ENCODE measurements at regions not wholly inside any gene's neighbourhood (a gene's known extent, or its start where the extent isn't known, plus 50 kb on each side); places are given as distances from the start of the nearest gene placed in this dataset.

DNA sequence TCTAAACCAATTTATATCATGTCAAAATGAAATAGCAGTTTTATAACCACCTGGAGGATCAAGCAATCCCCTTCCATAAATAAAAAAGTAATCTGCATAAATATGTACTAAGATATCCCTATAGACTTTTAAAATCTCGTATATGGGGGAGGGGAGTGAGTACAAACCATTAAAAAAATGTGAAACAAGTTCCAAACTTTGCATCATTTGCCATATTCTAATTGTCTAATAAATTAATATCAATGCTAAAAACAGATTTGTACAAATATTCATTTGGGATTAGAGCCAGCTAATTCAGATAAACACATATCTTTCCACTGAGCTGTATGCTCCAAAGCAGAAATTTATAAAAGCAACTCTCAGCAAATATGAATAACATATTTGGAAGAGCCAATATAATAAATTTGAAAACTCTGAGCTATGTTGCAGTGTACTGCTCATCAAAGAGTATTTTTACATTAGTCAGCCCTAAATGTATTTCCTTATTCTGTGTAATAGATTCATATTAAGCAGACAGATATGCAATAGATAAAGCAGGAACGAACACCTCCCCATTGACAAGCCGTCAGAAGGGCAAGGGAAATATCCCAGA, 970.2 kb downstream of the EFNB2 start:
- H3K14ac ChIP-seq (ENCODE audit: insufficient read length) = no peak overlapping the region
- no peaks in the 10 kb centered on the region for H3K27me3 ChIP-seq (replicated peaks in 1 of 4; ENCODE audit: control insufficient read depth in 3 of 4, extremely low read depth in 1 of 4, insufficient read depth in 3 of 4, low read length in 3 of 4)
- H2BK12ac ChIP-seq (ENCODE audit: low read depth, low read length) = no peak overlapping the region
- no peaks in the 10 kb centered on the region for H3K36me3 ChIP-seq (ENCODE audit: control insufficient read depth in 2 of 4, insufficient read depth in 4 of 4, low read length in 3 of 4)
- H3K79me1 ChIP-seq (ENCODE audit: low read depth, low read length) = no peaks in the 10 kb centered on the region
- H2BK15ac ChIP-seq (ENCODE audit: low read length) = no peak overlapping the region
- FAIRE-seq = no peak
- no peak overlapping the region for H2BK20ac ChIP-seq (ENCODE audit: low read length)
- H3K4ac ChIP-seq (replicated peaks; ENCODE audit: insufficient read length, low read depth, low read length) = no peak overlapping the region
- H4K91ac ChIP-seq (replicated peaks; ENCODE audit: insufficient read length, low read length) = no peak overlapping the region
- H3K23ac ChIP-seq (ENCODE audit: insufficient read length) = no peak overlapping the region
- H3K4me2 ChIP-seq (ENCODE audit: insufficient read depth in 1 of 2, low read depth in 2 of 2, low read length in 2 of 2) = no peak overlapping the region
- no peak overlapping the region for H4K5ac ChIP-seq (ENCODE audit: insufficient read length, low read depth, low read length)
- no peak overlapping the region for H3K9ac ChIP-seq (replicated peaks in 1 of 4; ENCODE audit: extremely low read depth in 1 of 4, low read depth in 3 of 4, low read length in 3 of 4)
- H3K27ac ChIP-seq (ENCODE audit: low read depth, low read length) = no peak overlapping the region
- 87% methylated on average over 3 of the region's 3 CpGs; no CpG with 5 or more reads in 1 of the 2 experiments for WGBS, 2 experiments (ENCODE audit: extremely low coverage in 1 of 2, insufficient coverage in 1 of 2, insufficient read length in 1 of 2, insufficient replicate concordance in 2 of 2, low coverage in 1 of 2, low lambda C conversion rate in 2 of 2, missing lambda C conversion rate in 1 of 2)
- CTCF ChIA-PET (ENCODE audit: partially characterized antibody) = interaction anchor here (1.0 kb wide), 1 partner anchor 9 kb away, joined by 5 read pairs; no protein-coding TSS in a partner anchor
- POLR2A ChIA-PET (ENCODE audit: partially characterized antibody) = no interaction called here
- TF ChIP-seq HDAC6 (IDR thresholded peaks at IDR 0.05; ENCODE audit: low read depth, low read length) (no peak), KDM5A (IDR thresholded peaks at IDR 0.05; ENCODE audit: low read length) (no peak), ASH2L (IDR thresholded peaks at IDR 0.05; ENCODE audit: low read length) (no peak), SAP30 (IDR thresholded peaks at IDR 0.05; ENCODE audit: insufficient read depth, insufficient replicate concordance, low read length) (no peak), CTCF (IDR thresholded peaks at IDR 0.05; ENCODE audit: control extremely low read depth in 1 of 3, insufficient read depth in 1 of 3, low read depth in 1 of 3, low read length in 3 of 3) (no peak)
- TF ChIP-seq, protein P1, sequence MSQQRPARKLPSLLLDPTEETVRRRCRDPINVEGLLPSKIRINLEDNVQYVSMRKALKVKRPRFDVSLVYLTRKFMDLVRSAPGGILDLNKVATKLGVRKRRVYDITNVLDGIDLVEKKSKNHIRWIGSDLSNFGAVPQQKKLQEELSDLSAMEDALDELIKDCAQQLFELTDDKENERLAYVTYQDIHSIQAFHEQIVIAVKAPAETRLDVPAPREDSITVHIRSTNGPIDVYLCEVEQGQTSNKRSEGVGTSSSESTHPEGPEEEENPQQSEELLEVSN (IDR thresholded peaks at IDR 0.05) = no peak
- H2BK5ac ChIP-seq (ENCODE audit: low read depth, low read length) = no peak overlapping the region
- H3K79me2 ChIP-seq (ENCODE audit: control insufficient read depth in 1 of 2, insufficient read depth in 2 of 2, low read length in 2 of 2) = no peaks in the 10 kb centered on the region
- H4K20me1 ChIP-seq (replicated peaks in 1 of 2; ENCODE audit: control insufficient read depth in 1 of 2, insufficient read depth in 2 of 2, low read length in 2 of 2) = no peaks in the 10 kb centered on the region
- no peak overlapping the region for H2BK120ac ChIP-seq (replicated peaks; ENCODE audit: low read depth, low read length)
- H3K23me2 ChIP-seq (ENCODE audit: low read depth, low read length) = no peaks in the 10 kb centered on the region
- H2AK5ac ChIP-seq (ENCODE audit: low read depth, low read length) = no peak overlapping the region
- no peaks in the 10 kb centered on the region for H3K4me1 ChIP-seq (replicated peaks in 1 of 4; ENCODE audit: control insufficient read depth in 3 of 4, insufficient read depth in 4 of 4, low read length in 3 of 4)
- no peak overlapping the region for H4K8ac ChIP-seq (ENCODE audit: extremely low read depth, insufficient read depth, low read length)
- no peak overlapping the region for H3K4me3 ChIP-seq (ENCODE audit: extremely low read depth in 1 of 4, insufficient read depth in 2 of 4, low read depth in 3 of 4, low read length in 4 of 4)
- DNase-seq (ENCODE audit: low read depth in 1 of 2, low spot score in 2 of 2) = no peak
- no peak overlapping the region for H2AFZ ChIP-seq (ENCODE audit: low read length)
- H3K18ac ChIP-seq (ENCODE audit: extremely low read depth, low read length) = no peak overlapping the region
- no peaks in the 10 kb centered on the region for H3K9me3 ChIP-seq (ENCODE audit: insufficient read depth in 2 of 2, low read depth in 1 of 2, low read length in 1 of 2)
- no peak overlapping the region for H3K56ac ChIP-seq (replicated peaks; ENCODE audit: insufficient read length, low read depth, low read length)
